SK-N-MC (cell line): ENCODE measurements at regions not wholly inside any gene's neighbourhood (a gene's known extent, or its start where the extent isn't known, plus 50 kb on each side); places are given as distances from the start of the nearest gene placed in this dataset.

Experiments
- FOXP2 ChIP-seq: optimal IDR thresholded peaks from 2 replicates; pipeline ENCODE3; 2011; ENCODE audit warnings: mild to moderate bottlenecking, moderate library complexity; ENCODE audit not compliant: insufficient read depth; ENCODE audit errors: extremely low read length, control extremely low read depth
- POLR2AphosphoS5 ChIP-seq: IDR thresholded peaks from 2 replicates; pipeline ENCODE4 v1.6.1; 2012; ENCODE audit warnings: mild to moderate bottlenecking, low read depth, low read length, borderline replicate concordance

DNA sequence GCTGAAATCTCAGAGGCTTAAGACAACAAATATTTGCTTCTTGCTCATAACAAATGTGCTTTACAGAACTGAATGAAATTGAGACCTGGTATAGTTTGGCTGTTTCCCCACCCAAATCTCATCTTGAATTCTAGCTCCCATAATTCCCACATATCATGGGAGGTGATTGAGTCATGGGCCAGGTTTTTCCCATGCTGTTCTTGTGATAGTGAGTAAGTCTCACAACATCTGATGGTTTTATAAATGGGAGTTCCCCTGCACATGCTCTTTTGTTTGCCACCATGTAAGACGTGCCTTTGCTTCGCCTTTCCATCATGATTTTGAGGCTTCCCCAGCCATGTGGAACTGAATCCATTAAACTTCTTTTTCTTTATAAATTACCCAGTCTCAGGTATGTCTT lies 221.1 kb upstream of the DIPK2B start:
- TF ChIP-seq POLR2AphosphoS5 (no peak), FOXP2 (no peak)
